Mesothelial cell of epicardium (in vitro differentiated cells): ENCODE measurements at regions not wholly inside any gene's neighbourhood (a gene's known extent, or its start where the extent isn't known, plus 50 kb on each side); places are given as distances from the start of the nearest gene placed in this dataset.

Experiments
- DNase-seq, 2 experiments: peaks; one replicate each; pipeline ENCODE4 v3.0.0; 2021; ENCODE audit warnings: low spot score in 2 of 2; ENCODE audit not compliant: unreplicated experiment in 2 of 2
- H3K27ac Mint-ChIP-seq: 2 replicates; pipeline ENCODE4 v1.8.0; 2021; ENCODE audit warnings: mixed read lengths
- H3K27me3 Mint-ChIP-seq: 2 replicates; pipeline ENCODE4 v1.8.0; 2021; ENCODE audit warnings: low read depth, mixed read lengths
- H3K36me3 Mint-ChIP-seq: 2 replicates; pipeline ENCODE4 v1.8.0; 2021; ENCODE audit warnings: mixed read lengths
- H3K4me1 Mint-ChIP-seq: 2 replicates; pipeline ENCODE4 v1.8.0; 2021; ENCODE audit warnings: mixed read lengths
- H3K4me3 Mint-ChIP-seq: 2 replicates; pipeline ENCODE4 v1.8.0; 2021; ENCODE audit warnings: mild to moderate bottlenecking, moderate library complexity, mixed read lengths
- H3K9me3 Mint-ChIP-seq: 2 replicates; pipeline ENCODE4 v1.8.0; 2021; ENCODE audit warnings: mixed read lengths
- CTCF ChIP-seq: fragments of 200-600 bp; sonication (generic); IDR thresholded peaks from one replicate; pipeline ENCODE4 v1.5.0; 2021; ENCODE audit warnings: antibody characterized with exemption; ENCODE audit not compliant: unreplicated experiment

GRCh38 chr6:80472271-80472670, 365.8 kb downstream of the BCKDHB start:
- Mint-ChIP-seq H3K9me3 (peaks cover 4% of the 10 kb centered on the region), H3K27me3 (no peaks in the 10 kb centered on the region), H3K36me3 (no peaks in the 10 kb centered on the region), H3K4me3 (no peak overlapping the region), H3K4me1 (peaks cover 8% of the 10 kb centered on the region), H3K27ac (no peak overlapping the region)
- DNase-seq: no peak
- TF ChIP-seq CTCF: no peak

- Mint-ChIP-seq H3K27me3 (no peaks in the 10 kb centered on the region), H3K9me3 (peaks cover 4% of the 10 kb centered on the region), H3K4me1 (peaks cover 5% of the 10 kb centered on the region), H3K4me3 (no peak overlapping the region), H3K36me3 (no peaks in the 10 kb centered on the region), H3K27ac (no peak overlapping the region)
- no peak for TF ChIP-seq CTCF
- no peak for DNase-seq
These were observed 363.5 kb downstream of the BCKDHB start for GRCh38 chr6:80469977-80470376.

- H3K36me3 Mint-ChIP-seq: no peaks in the 10 kb centered on the region
- TF ChIP-seq CTCF: no peak
- DNase-seq: no peak
- H3K4me1 Mint-ChIP-seq: peaks cover 5% of the 10 kb centered on the region
- H3K9me3 Mint-ChIP-seq: peaks cover 4% of the 10 kb centered on the region
- no peak overlapping the region for H3K27ac Mint-ChIP-seq
- no peaks in the 10 kb centered on the region for H3K27me3 Mint-ChIP-seq
- no peak overlapping the region for H3K4me3 Mint-ChIP-seq
These were observed 361.9 kb downstream of the BCKDHB start for GRCh38 chr6:80468398-80468797.

GRCh38 chr6:80467408-80467807, 360.9 kb downstream of the BCKDHB start:
- TF ChIP-seq CTCF: no peak
- Mint-ChIP-seq H3K36me3 (no peaks in the 10 kb centered on the region), H3K4me1 (peaks cover 5% of the 10 kb centered on the region), H3K27ac (no peak overlapping the region), H3K27me3 (no peaks in the 10 kb centered on the region), H3K4me3 (no peak overlapping the region), H3K9me3 (no peaks in the 10 kb centered on the region)
- DNase-seq: no peak

GRCh38 chr6:80466981-80467380, 360.5 kb downstream of the BCKDHB start:
- no peak overlapping the region for H3K27ac Mint-ChIP-seq
- TF ChIP-seq CTCF: no peak
- H3K4me3 Mint-ChIP-seq: no peak overlapping the region
- peaks cover 5% of the 10 kb centered on the region for H3K4me1 Mint-ChIP-seq
- no peaks in the 10 kb centered on the region for H3K27me3 Mint-ChIP-seq
- no peaks in the 10 kb centered on the region for H3K36me3 Mint-ChIP-seq
- no peak for DNase-seq
- H3K9me3 Mint-ChIP-seq: no peaks in the 10 kb centered on the region

GRCh38 chr6:80465513-80465912, 359.0 kb downstream of the BCKDHB start:
- Mint-ChIP-seq H3K27ac (no peak overlapping the region), H3K36me3 (no peaks in the 10 kb centered on the region), H3K4me1 (peaks cover 8% of the 10 kb centered on the region), H3K9me3 (peaks cover 8% of the 10 kb centered on the region), H3K27me3 (no peaks in the 10 kb centered on the region), H3K4me3 (no peak overlapping the region)
- no peak for DNase-seq
- TF ChIP-seq CTCF: no peak
